ENCODE measurements at regions not wholly inside any gene's neighbourhood (a gene's known extent, or its start where the extent isn't known, plus 50 kb on each side); places are given as distances from the start of the nearest gene placed in this dataset.

- no peaks in the 10 kb centered on the region for H4K20me1 ChIP-seq (ENCODE audit: low read depth, low read length)
- H3K27ac ChIP-seq (ENCODE audit: low read depth, low read length) = no peak overlapping the region
- no peaks in the 10 kb centered on the region for H3K79me2 ChIP-seq (ENCODE audit: insufficient read depth, low read length)
- H3K4me3 ChIP-seq (ENCODE audit: insufficient read depth, low read length, poor library complexity, severe bottlenecking) = no peak overlapping the region
- H3K4me2 ChIP-seq (ENCODE audit: low read depth, low read length, poor library complexity, severe bottlenecking) = no peak overlapping the region
- no peaks in the 10 kb centered on the region for H3K9me2 ChIP-seq (replicated peaks; ENCODE audit: insufficient read depth, low read length)
- H3K9me3 ChIP-seq (ENCODE audit: insufficient read depth, low read length) = no peaks in the 10 kb centered on the region
- no peak overlapping the region for H2AFZ ChIP-seq (ENCODE audit: low read depth, low read length, severe bottlenecking)
- no peaks in the 10 kb centered on the region for H3K27me3 ChIP-seq (ENCODE audit: low read length)
- no peak for TF ChIP-seq CTCF (IDR thresholded peaks at IDR 0.05; ENCODE audit: insufficient read depth, low read length, poor library complexity, severe bottlenecking)
- TF ChIP-seq EZH2phosphoT487 (conservative IDR thresholded peaks at IDR 0.05; ENCODE audit: low read length) = no peak
- no peak overlapping the region for H3K9ac ChIP-seq (ENCODE audit: low read length)
- no peaks in the 10 kb centered on the region for H3K36me3 ChIP-seq (ENCODE audit: low read length)
- H3F3A ChIP-seq (ENCODE audit: insufficient read depth) = no peaks in the 10 kb centered on the region
Observed at GRCh38 chr13:26456650-26457049, 100.8 kb upstream of the WASF3 start.

- Histone ChIP-seq H3K79me2 (ENCODE audit: insufficient read depth, low read length) (no peaks in the 10 kb centered on the region), H3K4me2 (ENCODE audit: low read depth, low read length, poor library complexity, severe bottlenecking) (no peak overlapping the region), H3K9me3 (ENCODE audit: insufficient read depth, low read length) (no peaks in the 10 kb centered on the region), H3K27me3 (ENCODE audit: low read length) (no peaks in the 10 kb centered on the region), H3K27ac (ENCODE audit: low read depth, low read length) (no peak overlapping the region), H3F3A (ENCODE audit: insufficient read depth) (no peaks in the 10 kb centered on the region), H4K20me1 (ENCODE audit: low read depth, low read length) (no peaks in the 10 kb centered on the region), H3K36me3 (ENCODE audit: low read length) (no peaks in the 10 kb centered on the region), H3K9me2 (replicated peaks; ENCODE audit: insufficient read depth, low read length) (no peaks in the 10 kb centered on the region), H3K9ac (ENCODE audit: low read length) (no peak overlapping the region), H3K4me3 (ENCODE audit: insufficient read depth, low read length, poor library complexity, severe bottlenecking) (no peak overlapping the region), H2AFZ (ENCODE audit: low read depth, low read length, severe bottlenecking) (no peak overlapping the region)
- TF ChIP-seq CTCF (IDR thresholded peaks at IDR 0.05; ENCODE audit: insufficient read depth, low read length, poor library complexity, severe bottlenecking) (no peak), EZH2phosphoT487 (conservative IDR thresholded peaks at IDR 0.05; ENCODE audit: low read length) (no peak)
Observed at GRCh38 chr13:26457212-26457611, 100.3 kb upstream of the WASF3 start.

- Histone ChIP-seq H3K4me2 (ENCODE audit: low read depth, low read length, poor library complexity, severe bottlenecking) (no peak overlapping the region), H4K20me1 (ENCODE audit: low read depth, low read length) (no peaks in the 10 kb centered on the region), H3F3A (ENCODE audit: insufficient read depth) (no peaks in the 10 kb centered on the region), H3K79me2 (ENCODE audit: insufficient read depth, low read length) (no peaks in the 10 kb centered on the region), H3K27me3 (ENCODE audit: low read length) (no peaks in the 10 kb centered on the region), H3K36me3 (ENCODE audit: low read length) (no peaks in the 10 kb centered on the region), H3K9ac (ENCODE audit: low read length) (no peak overlapping the region), H3K9me3 (ENCODE audit: insufficient read depth, low read length) (no peaks in the 10 kb centered on the region), H3K27ac (ENCODE audit: low read depth, low read length) (no peak overlapping the region), H3K9me2 (replicated peaks; ENCODE audit: insufficient read depth, low read length) (no peaks in the 10 kb centered on the region), H2AFZ (ENCODE audit: low read depth, low read length, severe bottlenecking) (no peak overlapping the region), H3K4me3 (ENCODE audit: insufficient read depth, low read length, poor library complexity, severe bottlenecking) (no peak overlapping the region)
- no peak for TF ChIP-seq CTCF (IDR thresholded peaks at IDR 0.05; ENCODE audit: insufficient read depth, low read length, poor library complexity, severe bottlenecking)
- no peak for TF ChIP-seq EZH2phosphoT487 (conservative IDR thresholded peaks at IDR 0.05; ENCODE audit: low read length)
Observed at GRCh38 chr13:26458196-26458749, 99.2 kb upstream of the WASF3 start.
